IMR-90 (cell line): ENCODE measurements at regions not wholly inside any gene's neighbourhood (a gene's known extent, or its start where the extent isn't known, plus 50 kb on each side); places are given as distances from the start of the nearest gene placed in this dataset.

Experiments
- ATAC-seq: fragments of 200-7000 bp; cut with Tn5 transposase; 2 replicates; pipeline ENCODE4 v1.9.1; 2020; ENCODE audit warnings: low read depth, mild to moderate bottlenecking, moderate library complexity
- BruUV-seq: library from RNA; stranded (reverse); fragments of 400-500 nt; replicated peaks from 2 replicates; lab custom pipeline; 2021; lab: Mats Ljungman, UMichigan
- CTCF ChIA-PET: fragments of 300-600 bp; formaldehyde crosslinking; extraction: SDS; loops from one replicate; lab custom pipeline; 2021; ENCODE audit warnings: antibody characterized with exemption; lab: Yijun Ruan, JAX
- POLR2A ChIA-PET: fragments of 300-600 bp; sonication (Branson Sonifier 250); formaldehyde crosslinking; loops from one replicate; lab custom pipeline; 2022; ENCODE audit warnings: antibody characterized with exemption; ENCODE audit not compliant: unreplicated experiment; lab: Charles Lee
- DNase-seq: peaks from one replicate; pipeline ENCODE4 v3.0.0; 2013
- H2AFZ ChIP-seq: replicated peaks from 2 replicates; pipeline ENCODE3; 2013; ENCODE audit warnings: low read length, mild to moderate bottlenecking; ENCODE audit not compliant: poor library complexity
- H2AK5ac ChIP-seq: 2 replicates; pipeline ENCODE4 v1.6.1; 2013; ENCODE audit warnings: low read depth, low read length, inconsistent platforms
- H2AK9ac ChIP-seq: replicated peaks from 2 replicates; pipeline ENCODE3; 2013; ENCODE audit warnings: mild to moderate bottlenecking, low read depth, low read length, moderate library complexity; ENCODE audit not compliant: poor library complexity
- H2BK120ac ChIP-seq: 2 replicates; pipeline ENCODE4 v1.6.1; 2013; ENCODE audit warnings: low read depth, low read length, inconsistent platforms
- H2BK15ac ChIP-seq: 3 replicates; pipeline ENCODE4 v1.6.1; 2013; ENCODE audit warnings: low read depth, low read length, inconsistent platforms
- H2BK20ac ChIP-seq: 2 replicates; pipeline ENCODE4 v1.6.1; 2013; ENCODE audit warnings: low read depth, mild to moderate bottlenecking, inconsistent platforms, low read length, moderate library complexity
- H2BK5ac ChIP-seq: 2 replicates; pipeline ENCODE4 v1.6.1; 2013; ENCODE audit warnings: mild to moderate bottlenecking, low read depth, low read length, inconsistent platforms; ENCODE audit not compliant: poor library complexity, severe bottlenecking
- H3K14ac ChIP-seq: replicated peaks from 2 replicates; pipeline ENCODE4 v1.6.1; 2013; ENCODE audit warnings: low read depth, low read length, inconsistent platforms
- H3K18ac ChIP-seq: 2 replicates; pipeline ENCODE4 v1.6.1; 2013; ENCODE audit warnings: low read depth, low read length, control low read depth
- H3K23ac ChIP-seq: 2 replicates; pipeline ENCODE4 v1.6.1; 2013; ENCODE audit warnings: low read depth, low read length, inconsistent platforms
- H3K27ac ChIP-seq: 2 replicates; pipeline ENCODE4 v1.5.1; 2013; ENCODE audit warnings: mild to moderate bottlenecking, control low read depth, low read length; ENCODE audit not compliant: insufficient read depth
- H3K27me3 ChIP-seq: 2 replicates; pipeline ENCODE4 v1.6.1; 2013; ENCODE audit warnings: low read length; ENCODE audit not compliant: control insufficient read depth, insufficient read depth
- H3K36me3 ChIP-seq: 2 replicates; pipeline ENCODE4 v1.6.1; 2013; ENCODE audit warnings: low read length, mixed read lengths; ENCODE audit not compliant: control insufficient read depth, insufficient read depth
- H3K4ac ChIP-seq: 2 replicates; pipeline ENCODE4 v1.6.1; 2013; ENCODE audit warnings: low read depth, low read length, inconsistent platforms
- H3K4me1 ChIP-seq: 2 replicates; pipeline ENCODE4 v1.6.1; 2013; ENCODE audit warnings: low read length, mixed read lengths; ENCODE audit not compliant: control insufficient read depth, insufficient read depth
- H3K4me2 ChIP-seq: 2 replicates; pipeline ENCODE4 v1.6.1; 2013; ENCODE audit warnings: low read depth, mild to moderate bottlenecking, control low read depth, low read length, moderate library complexity
- H3K4me3 ChIP-seq: 2 replicates; pipeline ENCODE4 v1.5.1; 2013; ENCODE audit warnings: low read depth, mild to moderate bottlenecking, control low read depth, low read length, moderate library complexity; ENCODE audit not compliant: insufficient read depth
- H3K56ac ChIP-seq: 2 replicates; pipeline ENCODE4 v1.6.1; 2013; ENCODE audit warnings: low read length, inconsistent platforms; ENCODE audit not compliant: insufficient read depth; ENCODE audit errors: extremely low read depth
- H3K79me1 ChIP-seq, 2 experiments: 2 replicates each; pipeline ENCODE4 v1.6.1; 2013; ENCODE audit warnings: low read length in 2 of 2, inconsistent platforms in 1 of 2, low read depth in 1 of 2
- H3K9ac ChIP-seq: 2 replicates; pipeline ENCODE4 v1.6.1; 2013; ENCODE audit warnings: low read depth, low read length, control low read depth
- H3K9me1 ChIP-seq: 2 replicates; pipeline ENCODE4 v1.6.1; 2013; ENCODE audit warnings: low read length, inconsistent platforms; ENCODE audit not compliant: insufficient read depth
- H3K9me3 ChIP-seq: 2 replicates; pipeline ENCODE4 v1.6.1; 2013; ENCODE audit warnings: low read length; ENCODE audit not compliant: control insufficient read depth, insufficient read depth
- H4K20me1 ChIP-seq: 2 replicates; pipeline ENCODE4 v1.6.1; 2013; ENCODE audit warnings: low read length, inconsistent platforms; ENCODE audit not compliant: insufficient read depth
- H4K5ac ChIP-seq: 2 replicates; pipeline ENCODE4 v1.6.1; 2013; ENCODE audit warnings: mild to moderate bottlenecking, low read depth, low read length, control low read depth
- H4K8ac ChIP-seq, 2 experiments: 2 replicates each; pipeline ENCODE4 v1.6.1; 2013; ENCODE audit warnings: low read depth in 2 of 2, low read length in 2 of 2, control low read depth in 1 of 2, inconsistent platforms in 1 of 2
- H4K91ac ChIP-seq: 2 replicates; pipeline ENCODE4 v1.6.1; 2013; ENCODE audit warnings: low read depth, low read length, inconsistent platforms; ENCODE audit not compliant: insufficient read depth
- CEBPB ChIP-seq: IDR thresholded peaks from 2 replicates; pipeline ENCODE4 v1.6.1; 2012; ENCODE audit warnings: low read depth, low read length, improper control_type of control experiment
- FOS ChIP-seq: fragments of 150-350 bp; IDR thresholded peaks from 2 replicates; pipeline ENCODE4 v1.6.1; 2016; ENCODE audit warnings: low read depth, low read length
- MAFK ChIP-seq: IDR thresholded peaks from 2 replicates; pipeline ENCODE4 v1.6.1; 2012; ENCODE audit warnings: low read depth, low read length, improper control_type of control experiment
- RCOR1 ChIP-seq: IDR thresholded peaks from 2 replicates; pipeline ENCODE4 v1.6.1; 2012; ENCODE audit warnings: mild to moderate bottlenecking, low read length, improper control_type of control experiment; ENCODE audit not compliant: insufficient replicate concordance
- SMC3 ChIP-seq: fragments of 150-350 bp; IDR thresholded peaks from 2 replicates; pipeline ENCODE4 v1.6.1; 2016; ENCODE audit warnings: low read depth, mild to moderate bottlenecking, antibody characterized with exemption, low read length, moderate library complexity
- WGBS, 2 experiments: methylation state at CpG; one replicate each; pipeline versions ENCODE4 v1.1.5 to v1.1.7; 2013; ENCODE audit warnings: missing lambda C conversion rate in 2 of 2; ENCODE audit not compliant: insufficient read length in 1 of 2; ENCODE audit errors: extremely low coverage in 2 of 2; 5-methylcytosine and 5-hydroxymethylcytosine counted together
- dilution Hi-C: fragments of 300-500 bp; cut with HindIII; formaldehyde crosslinking; loops from one replicate; pipeline ENCODE4 v1.14.3; 2018; ENCODE audit warnings: low sequenced_read_pairs; ENCODE audit not compliant: unreplicated experiment
- in situ Hi-C: fragments of 300-500 bp; cut with MboI; formaldehyde crosslinking; loops from 3 replicates; pipeline ENCODE4 v1.14.3; 2019; ENCODE audit warnings: low sequenced_read_pairs, inconsistent platforms, mixed read lengths
- intact Hi-C: fragments of 100-400 bp; cut with micrococcal nuclease; formaldehyde crosslinking; loops from 2 replicates; pipeline ENCODE4 v1.10.0; 2022
- TF ChIP-seq, protein P1 (sequence below): conservative IDR thresholded peaks from 2 replicates; pipeline ENCODE4 v1.5.1; 2012; ENCODE audit warnings: mild to moderate bottlenecking, low read depth, low read length, improper control_type of control experiment

DNA sequence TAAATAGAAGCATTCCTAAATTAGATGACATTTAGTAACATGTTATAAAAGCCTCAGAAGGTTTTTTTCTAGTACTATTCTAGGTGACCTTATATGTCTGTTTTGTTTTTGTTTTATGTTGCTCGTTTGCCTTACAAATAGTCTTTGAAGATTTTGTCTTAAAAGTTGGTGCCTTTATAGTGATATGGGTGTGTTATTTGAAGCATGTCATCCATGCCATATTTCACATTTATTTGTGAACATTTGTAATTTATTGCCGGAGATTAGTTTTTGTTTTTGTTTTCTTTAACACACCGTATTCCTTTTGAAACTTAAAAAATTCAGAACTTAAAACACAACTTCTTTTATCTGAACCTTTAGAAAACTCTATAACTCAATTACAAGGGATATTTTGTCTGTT lies 422.8 kb upstream of the PCDH9 start:
- POLR2A ChIA-PET, result no interaction called here
- Histone ChIP-seq H3K14ac (no peak overlapping the region), H3K4ac (no peak overlapping the region), H3K56ac (no peak overlapping the region), H3K23ac (no peak overlapping the region), H3K36me3 (no peaks in the 10 kb centered on the region), H3K9me3 (no peaks in the 10 kb centered on the region), H3K4me1 (no peaks in the 10 kb centered on the region), H3K79me1 (no peaks in the 10 kb centered on the region), H3K18ac (no peak overlapping the region), H2BK15ac (no peak overlapping the region), H2AK5ac (no peak overlapping the region), H2BK120ac (no peak overlapping the region), H2AFZ (no peak overlapping the region), H4K91ac (no peak overlapping the region), H2BK5ac (no peak overlapping the region), H3K27ac (no peak overlapping the region), H3K27me3 (no peaks in the 10 kb centered on the region), H3K9ac (no peak overlapping the region), H4K8ac (no peak overlapping the region), H2AK9ac (no peak overlapping the region), H4K20me1 (no peaks in the 10 kb centered on the region), H4K5ac (no peak overlapping the region), H2BK20ac (no peak overlapping the region), H3K4me3 (no peak overlapping the region), H3K9me1 (no peaks in the 10 kb centered on the region), H3K4me2 (no peak overlapping the region)
- no TSS peak for BruUV-seq
- dilution Hi-C loops (no loop called here), intact Hi-C loops (no loop called here), in situ Hi-C loops (no loop called here)
- CTCF ChIA-PET, result no interaction called here
- WGBS, 2 experiments, result no CpG with 5 or more reads among the region's 3 CpGs
- DNase-seq (no peak), ATAC-seq (no peak)
- TF ChIP-seq FOS (no peak), SMC3 (no peak), CEBPB (no peak), RCOR1 (no peak), MAFK (no peak)
- TF ChIP-seq, protein P1, sequence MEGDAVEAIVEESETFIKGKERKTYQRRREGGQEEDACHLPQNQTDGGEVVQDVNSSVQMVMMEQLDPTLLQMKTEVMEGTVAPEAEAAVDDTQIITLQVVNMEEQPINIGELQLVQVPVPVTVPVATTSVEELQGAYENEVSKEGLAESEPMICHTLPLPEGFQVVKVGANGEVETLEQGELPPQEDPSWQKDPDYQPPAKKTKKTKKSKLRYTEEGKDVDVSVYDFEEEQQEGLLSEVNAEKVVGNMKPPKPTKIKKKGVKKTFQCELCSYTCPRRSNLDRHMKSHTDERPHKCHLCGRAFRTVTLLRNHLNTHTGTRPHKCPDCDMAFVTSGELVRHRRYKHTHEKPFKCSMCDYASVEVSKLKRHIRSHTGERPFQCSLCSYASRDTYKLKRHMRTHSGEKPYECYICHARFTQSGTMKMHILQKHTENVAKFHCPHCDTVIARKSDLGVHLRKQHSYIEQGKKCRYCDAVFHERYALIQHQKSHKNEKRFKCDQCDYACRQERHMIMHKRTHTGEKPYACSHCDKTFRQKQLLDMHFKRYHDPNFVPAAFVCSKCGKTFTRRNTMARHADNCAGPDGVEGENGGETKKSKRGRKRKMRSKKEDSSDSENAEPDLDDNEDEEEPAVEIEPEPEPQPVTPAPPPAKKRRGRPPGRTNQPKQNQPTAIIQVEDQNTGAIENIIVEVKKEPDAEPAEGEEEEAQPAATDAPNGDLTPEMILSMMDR, result no peak
